PC-3 (cell line): ENCODE measurements at regions not wholly inside any gene's neighbourhood (a gene's known extent, or its start where the extent isn't known, plus 50 kb on each side); places are given as distances from the start of the nearest gene placed in this dataset.

Experiments used
- ATAC-seq: fragments of 200-7000 bp; cut with Tn5 transposase; 2 replicates; pipeline ENCODE4 v1.9.1; 2020; ENCODE audit warnings: mild to moderate bottlenecking, moderate library complexity
- BruUV-seq: library from RNA; stranded (reverse); fragments of 400-500 nt; replicated peaks from 2 replicates; lab custom pipeline; 2021; lab: Mats Ljungman, UMichigan
- CTCF ChIA-PET: fragments of 300-600 bp; sonication (Branson Sonifier 250); formaldehyde crosslinking; loops from one replicate; lab custom pipeline; 2022; ENCODE audit warnings: antibody characterized with exemption; lab: Charles Lee
- POLR2A ChIA-PET: fragments of 300-600 bp; sonication (Branson Sonifier 250); formaldehyde crosslinking; loops from one replicate; lab custom pipeline; 2022; ENCODE audit warnings: antibody characterized with exemption; ENCODE audit not compliant: unreplicated experiment; lab: Charles Lee
- DNase-seq: peaks from one replicate; pipeline ENCODE4 v3.0.0-alpha.2; 2015
- H2AFZ ChIP-seq: fragments of 300-600 bp; sonication (generic); 2 replicates; pipeline ENCODE4 v1.6.0; 2016; ENCODE audit warnings: antibody characterized with exemption, low read length
- H3F3A ChIP-seq: fragments of 300-600 bp; sonication (generic); one replicate; pipeline ENCODE4 v1.6.0; 2017; ENCODE audit warnings: antibody characterized with exemption, low read length, control low read depth, mild to moderate bottlenecking; ENCODE audit not compliant: unreplicated experiment
- H3K27ac ChIP-seq: fragments of 300-600 bp; sonication (generic); 2 replicates; pipeline ENCODE4 v1.5.1; 2016; ENCODE audit warnings: mild to moderate bottlenecking, low read length
- H3K27me3 ChIP-seq: fragments of 300-600 bp; sonication (generic); 2 replicates; pipeline ENCODE4 v1.6.1; 2016; ENCODE audit warnings: low read length, mixed read lengths
- H3K36me3 ChIP-seq: fragments of 300-600 bp; sonication (generic); 2 replicates; pipeline ENCODE4 v1.6.1; 2016; ENCODE audit warnings: low read depth, mixed run types, low read length, mixed read lengths
- H3K4me1 ChIP-seq: fragments of 300-600 bp; sonication (generic); 2 replicates; pipeline ENCODE4 v1.5.1; 2016; ENCODE audit warnings: low read length; ENCODE audit not compliant: insufficient read depth
- H3K4me2 ChIP-seq: fragments of 300-600 bp; sonication (generic); 2 replicates; pipeline ENCODE4 v1.6.0; 2016; ENCODE audit warnings: low read length
- H3K4me3 ChIP-seq: fragments of 300-600 bp; sonication (generic); 2 replicates; pipeline ENCODE4 v1.5.1; 2016; ENCODE audit warnings: mild to moderate bottlenecking, low read length, mixed read lengths
- H3K79me2 ChIP-seq: fragments of 300-600 bp; sonication (generic); 2 replicates; pipeline ENCODE4 v1.6.1; 2017; ENCODE audit warnings: low read length, mixed read lengths
- H3K9ac ChIP-seq: fragments of 300-600 bp; sonication (generic); 2 replicates; pipeline ENCODE4 v1.6.0; 2016; ENCODE audit warnings: mild to moderate bottlenecking, low read length
- H3K9me2 ChIP-seq: fragments of 300-600 bp; sonication (generic); replicated peaks from 2 replicates; pipeline ENCODE4 v1.6.1; 2016; ENCODE audit warnings: mixed run types, low read length, mixed read lengths
- H3K9me3 ChIP-seq: fragments of 300-600 bp; sonication (generic); 2 replicates; pipeline ENCODE4 v1.6.1; 2016; ENCODE audit warnings: low read length, mixed read lengths
- H4K20me1 ChIP-seq: fragments of 300-600 bp; sonication (generic); 2 replicates; pipeline ENCODE4 v1.6.1; 2016; ENCODE audit warnings: low read length, mixed read lengths
- EZH2 ChIP-seq: fragments of 300-600 bp; sonication (generic); IDR thresholded peaks from one replicate; pipeline ENCODE4 v1.6.1; 2017; ENCODE audit warnings: antibody characterized with exemption, mild to moderate bottlenecking, low read length; ENCODE audit not compliant: unreplicated experiment
- EZH2phosphoT487 ChIP-seq: fragments of 300-600 bp; sonication (generic); IDR thresholded peaks from 2 replicates; pipeline ENCODE4 v1.6.1; 2018; ENCODE audit warnings: mild to moderate bottlenecking, antibody characterized with exemption, low read length, borderline replicate concordance
- intact Hi-C: fragments of 100-400 bp; cut with micrococcal nuclease; formaldehyde crosslinking; loops from 2 replicates; pipeline ENCODE4 v1.9.0; 2023
- TF ChIP-seq, protein P1 (sequence below): fragments of 300-600 bp; sonication (generic); conservative IDR thresholded peaks from 2 replicates; pipeline ENCODE4 v1.5.1; 2017; ENCODE audit warnings: antibody characterized with exemption, low read depth, mild to moderate bottlenecking, low read length

DNA sequence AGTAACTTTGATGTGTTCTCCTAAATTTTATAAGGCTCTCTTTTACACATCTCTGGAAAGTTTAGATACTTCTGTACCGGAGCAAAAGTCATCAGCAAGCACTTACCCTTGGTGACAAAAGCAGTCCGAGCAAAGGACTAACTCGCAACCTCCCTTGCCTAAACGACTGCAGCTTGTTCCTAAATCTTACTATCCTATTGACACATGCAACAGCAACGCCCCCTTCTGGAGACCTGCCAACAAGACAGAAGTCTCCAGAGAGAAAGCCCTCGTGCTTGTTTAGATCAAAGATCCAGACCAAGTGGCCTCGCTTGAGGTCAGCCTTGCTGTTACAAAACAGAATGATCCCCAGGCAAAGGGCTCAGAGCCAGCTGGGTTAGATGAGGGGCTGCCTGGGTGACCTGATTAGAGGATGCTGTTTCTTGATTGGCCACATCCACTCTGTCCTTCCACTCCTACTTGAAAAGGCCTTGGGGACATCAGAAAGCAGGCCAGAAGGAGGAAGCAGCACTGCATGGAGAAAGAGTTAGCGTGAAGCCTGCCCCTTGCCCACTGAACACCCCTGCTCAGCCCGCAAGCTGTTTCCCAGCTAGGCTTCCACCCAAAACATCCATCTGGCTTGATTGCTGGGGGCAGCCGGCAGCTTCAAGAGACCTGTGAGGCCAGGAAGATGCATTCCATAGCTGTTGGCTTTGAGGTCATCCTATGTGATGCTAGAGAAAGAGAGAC lies 94.3 kb downstream of the HNRNPLL start:
- Histone ChIP-seq H2AFZ (peak overlapping the region; percentile 8; the same call in 1 of the 2 replicates), H3K36me3 (no peaks in the 10 kb centered on the region), H3K9me2 (no peaks in the 10 kb centered on the region), H3K4me3 (no peak overlapping the region), H3K27me3 (no peaks in the 10 kb centered on the region), H3K9ac (no peak overlapping the region), H3K79me2 (no peaks in the 10 kb centered on the region), H4K20me1 (no peaks in the 10 kb centered on the region), H3F3A (no peaks in the 10 kb centered on the region), H3K4me1 (peaks cover 14% of the 10 kb centered on the region), H3K4me2 (no peak overlapping the region), H3K9me3 (no peaks in the 10 kb centered on the region), H3K27ac (no peak overlapping the region)
- TF ChIP-seq EZH2phosphoT487: no peak
- no peak for TF ChIP-seq EZH2
- TF ChIP-seq, protein P1, sequence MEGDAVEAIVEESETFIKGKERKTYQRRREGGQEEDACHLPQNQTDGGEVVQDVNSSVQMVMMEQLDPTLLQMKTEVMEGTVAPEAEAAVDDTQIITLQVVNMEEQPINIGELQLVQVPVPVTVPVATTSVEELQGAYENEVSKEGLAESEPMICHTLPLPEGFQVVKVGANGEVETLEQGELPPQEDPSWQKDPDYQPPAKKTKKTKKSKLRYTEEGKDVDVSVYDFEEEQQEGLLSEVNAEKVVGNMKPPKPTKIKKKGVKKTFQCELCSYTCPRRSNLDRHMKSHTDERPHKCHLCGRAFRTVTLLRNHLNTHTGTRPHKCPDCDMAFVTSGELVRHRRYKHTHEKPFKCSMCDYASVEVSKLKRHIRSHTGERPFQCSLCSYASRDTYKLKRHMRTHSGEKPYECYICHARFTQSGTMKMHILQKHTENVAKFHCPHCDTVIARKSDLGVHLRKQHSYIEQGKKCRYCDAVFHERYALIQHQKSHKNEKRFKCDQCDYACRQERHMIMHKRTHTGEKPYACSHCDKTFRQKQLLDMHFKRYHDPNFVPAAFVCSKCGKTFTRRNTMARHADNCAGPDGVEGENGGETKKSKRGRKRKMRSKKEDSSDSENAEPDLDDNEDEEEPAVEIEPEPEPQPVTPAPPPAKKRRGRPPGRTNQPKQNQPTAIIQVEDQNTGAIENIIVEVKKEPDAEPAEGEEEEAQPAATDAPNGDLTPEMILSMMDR: peak; percentile 85
- intact Hi-C loops: loop anchor here (10.0 kb wide), 1 partner anchor 194 kb away; no protein-coding TSS in a partner anchor
- CTCF ChIA-PET: interaction anchor here (0.5 to 1.0 kb wide), 5 partner anchors 32 to 234 kb away, joined by 3 to 7 read pairs (median 4); no protein-coding TSS in a partner anchor
- ATAC-seq: peak; percentile 53; the same call in 1 of the 2 replicates
- POLR2A ChIA-PET: no interaction called here
- DNase-seq: peak; percentile 87
- BruUV-seq: no TSS peak

GRCh38 chr2:38507712-38508111 lies 95.0 kb downstream of the HNRNPLL start:
- H3K9me2 ChIP-seq: no peaks in the 10 kb centered on the region
- H3K4me1 ChIP-seq: peaks cover 14% of the 10 kb centered on the region
- H4K20me1 ChIP-seq: no peaks in the 10 kb centered on the region
- no TSS peak for BruUV-seq
- DNase-seq: no peak
- no peak overlapping the region for H3K27ac ChIP-seq
- H3K9ac ChIP-seq: no peak overlapping the region
- ChIA-PET POLR2A (no interaction called here), CTCF (interaction anchor here (0.5 to 1.0 kb wide), 4 partner anchors 33 to 233 kb away, joined by 3 to 7 read pairs (median 5); no protein-coding TSS in a partner anchor)
- intact Hi-C loops: loop anchor here (10.0 kb wide), 1 partner anchor 193 kb away; no protein-coding TSS in a partner anchor
- TF ChIP-seq EZH2phosphoT487 (no peak), EZH2 (no peak)
- TF ChIP-seq, protein P1: no peak
- no peak overlapping the region for H3K4me2 ChIP-seq
- no peaks in the 10 kb centered on the region for H3F3A ChIP-seq
- no peaks in the 10 kb centered on the region for H3K79me2 ChIP-seq
- no peak overlapping the region for H3K4me3 ChIP-seq
- H3K27me3 ChIP-seq: no peaks in the 10 kb centered on the region
- no peaks in the 10 kb centered on the region for H3K36me3 ChIP-seq
- H3K9me3 ChIP-seq: no peaks in the 10 kb centered on the region
- no peak for ATAC-seq
- no peak overlapping the region for H2AFZ ChIP-seq

DNA sequence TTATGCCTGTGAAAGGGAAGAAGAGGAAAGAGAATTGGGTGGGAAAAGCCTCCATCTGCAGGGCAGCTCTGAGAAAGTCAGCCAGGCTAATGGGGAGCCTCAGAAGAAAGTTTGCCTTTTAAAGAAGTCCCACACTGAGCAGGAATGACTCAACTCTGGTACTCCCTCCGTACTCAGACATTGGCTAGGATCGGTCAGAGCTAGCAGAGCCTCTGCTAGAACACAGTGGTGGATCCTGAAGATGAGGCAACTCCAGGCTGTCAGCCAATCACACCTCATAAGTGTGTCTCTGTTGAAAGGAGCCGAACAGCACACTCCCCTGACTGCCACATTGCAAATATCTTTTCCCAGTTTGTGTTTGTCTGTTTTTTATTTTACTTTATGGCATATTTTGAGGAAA lies 96.9 kb downstream of the HNRNPLL start:
- no TSS peak for BruUV-seq
- H3K9me2 ChIP-seq: no peaks in the 10 kb centered on the region
- no peak overlapping the region for H3K9ac ChIP-seq
- no peak overlapping the region for H3K4me3 ChIP-seq
- H4K20me1 ChIP-seq: no peaks in the 10 kb centered on the region
- H3K4me1 ChIP-seq: peaks cover 14% of the 10 kb centered on the region
- H3K79me2 ChIP-seq: no peaks in the 10 kb centered on the region
- H3F3A ChIP-seq: no peaks in the 10 kb centered on the region
- no peak overlapping the region for H2AFZ ChIP-seq
- CTCF ChIA-PET: interaction anchor here (0.6 kb wide), 1 partner anchor 217 kb away, joined by 5 read pairs; no protein-coding TSS in a partner anchor
- H3K27ac ChIP-seq: no peak overlapping the region
- DNase-seq (peak; percentile 24), ATAC-seq (peak; percentile 32)
- POLR2A ChIA-PET: no interaction called here
- H3K4me2 ChIP-seq: no peak overlapping the region
- H3K36me3 ChIP-seq: no peaks in the 10 kb centered on the region
- intact Hi-C loops: loop anchor here (10.0 kb wide), 1 partner anchor 191 kb away; no protein-coding TSS in a partner anchor
- TF ChIP-seq, protein P1: no peak
- no peak for TF ChIP-seq EZH2phosphoT487
- TF ChIP-seq EZH2: no peak
- no peaks in the 10 kb centered on the region for H3K9me3 ChIP-seq
- H3K27me3 ChIP-seq: no peaks in the 10 kb centered on the region
